Loucy (cell line): ENCODE measurements at regions not wholly inside any gene's neighbourhood (a gene's known extent, or its start where the extent isn't known, plus 50 kb on each side); places are given as distances from the start of the nearest gene placed in this dataset.
"Not testable (repeated sequence)": the region's sequence is repeated elsewhere in the genome, so short reads cannot be mapped to it uniquely, and the experiment has no call there.

Experiments
- H2AFZ ChIP-seq: fragments of 200-600 bp; sonication (generic); 2 replicates; pipeline ENCODE4 v1.6.0; 2016; ENCODE audit warnings: antibody characterized with exemption, mild to moderate bottlenecking, low read length, moderate library complexity
- H3F3A ChIP-seq: fragments of 200-600 bp; 2 replicates; pipeline ENCODE4 v1.6.0; 2016; ENCODE audit warnings: antibody characterized with exemption, low read depth, mild to moderate bottlenecking
- H3K27me3 ChIP-seq: fragments of 200-600 bp; sonication (generic); 2 replicates; pipeline ENCODE4 v1.6.1; 2014; ENCODE audit warnings: low read length, mild to moderate bottlenecking; ENCODE audit not compliant: insufficient read depth, poor library complexity, severe bottlenecking
- H3K36me3 ChIP-seq: fragments of 200-600 bp; sonication (generic); 2 replicates; pipeline ENCODE4 v1.6.1; 2016; ENCODE audit warnings: low read length; ENCODE audit not compliant: insufficient read depth
- H3K4me1 ChIP-seq: fragments of 200-600 bp; sonication (generic); 2 replicates; pipeline ENCODE4 v1.5.1; 2014; ENCODE audit warnings: low read length, mild to moderate bottlenecking; ENCODE audit not compliant: insufficient read depth, poor library complexity, severe bottlenecking
- H3K4me2 ChIP-seq: fragments of 200-600 bp; sonication (generic); 2 replicates; pipeline ENCODE4 v1.6.0; 2014; ENCODE audit warnings: antibody characterized with exemption, low read length, low read depth, mild to moderate bottlenecking; ENCODE audit not compliant: poor library complexity, severe bottlenecking
- H3K4me3 ChIP-seq: fragments of 200-600 bp; sonication (generic); 2 replicates; pipeline ENCODE4 v1.5.1; 2014; ENCODE audit warnings: low read length, mild to moderate bottlenecking, mixed read lengths; ENCODE audit not compliant: poor library complexity, severe bottlenecking
- H3K79me2 ChIP-seq: fragments of 200-600 bp; sonication (generic); 2 replicates; pipeline ENCODE4 v1.6.1; 2014; ENCODE audit warnings: low read length; ENCODE audit not compliant: insufficient read depth
- H3K9ac ChIP-seq: fragments of 200-600 bp; sonication (generic); 2 replicates; pipeline ENCODE4 v1.6.0; 2014; ENCODE audit warnings: mild to moderate bottlenecking, low read depth, low read length, moderate library complexity; ENCODE audit not compliant: poor library complexity, severe bottlenecking
- H3K9me2 ChIP-seq: fragments of 200-600 bp; sonication (generic); replicated peaks from 2 replicates; pipeline ENCODE4 v1.6.1; 2016; ENCODE audit warnings: low read depth, low read length, mixed read lengths
- H3K9me3 ChIP-seq: fragments of 200-600 bp; sonication (generic); 2 replicates; pipeline ENCODE4 v1.6.1; 2014; ENCODE audit warnings: mild to moderate bottlenecking, antibody characterized with exemption, low read length, low read depth; ENCODE audit not compliant: insufficient read depth
- H4K20me1 ChIP-seq: fragments of 200-600 bp; sonication (generic); 2 replicates; pipeline ENCODE4 v1.6.0; 2014; ENCODE audit warnings: antibody characterized with exemption, low read length, mild to moderate bottlenecking; ENCODE audit not compliant: insufficient read depth, poor library complexity, severe bottlenecking
- CTCF ChIP-seq: fragments of 200-600 bp; sonication (generic); conservative IDR thresholded peaks from 2 replicates; pipeline ENCODE4 v1.5.1; 2014; ENCODE audit warnings: mild to moderate bottlenecking, antibody characterized with exemption, low read length
- EZH2phosphoT487 ChIP-seq: fragments of 200-600 bp; IDR thresholded peaks from 2 replicates; pipeline ENCODE4 v1.6.1; 2018; ENCODE audit warnings: antibody characterized with exemption, mild to moderate bottlenecking, moderate library complexity, borderline replicate concordance

GRCh38 chr21:16124378-16125138, 394.8 kb downstream of the USP25 start:
- Histone ChIP-seq H4K20me1 (no peaks in the 10 kb centered on the region), H3K9ac (no peak overlapping the region), H3K27me3 (no peaks in the 10 kb centered on the region), H3K4me2 (no peak overlapping the region), H3K9me3 (no peaks in the 10 kb centered on the region), H3K9me2 (no peaks in the 10 kb centered on the region), H2AFZ (no peak overlapping the region), H3K79me2 (no peaks in the 10 kb centered on the region), H3K4me3 (no peak overlapping the region), H3F3A (no peaks in the 10 kb centered on the region), H3K36me3 (no peaks in the 10 kb centered on the region), H3K4me1 (no peaks in the 10 kb centered on the region)
- TF ChIP-seq EZH2phosphoT487 = no peak
- TF ChIP-seq CTCF = no peak

- no peaks in the 10 kb centered on the region for H3F3A ChIP-seq
- H3K4me3 ChIP-seq = no peak overlapping the region
- H3K9me2 ChIP-seq = no peaks in the 10 kb centered on the region
- no peaks in the 10 kb centered on the region for H4K20me1 ChIP-seq
- H3K4me2 ChIP-seq = no peak overlapping the region
- H3K79me2 ChIP-seq = no peaks in the 10 kb centered on the region
- no peaks in the 10 kb centered on the region for H3K4me1 ChIP-seq
- H3K9me3 ChIP-seq = no peaks in the 10 kb centered on the region
- no peak overlapping the region for H3K9ac ChIP-seq
- no peaks in the 10 kb centered on the region for H3K27me3 ChIP-seq
- no peak for TF ChIP-seq EZH2phosphoT487
- no peak for TF ChIP-seq CTCF
- no peaks in the 10 kb centered on the region for H3K36me3 ChIP-seq
- H2AFZ ChIP-seq = no peak overlapping the region
Observed at GRCh38 chr21:16125274-16125673, 395.5 kb downstream of the USP25 start.

GRCh38 chr21:16132453-16132852, 402.7 kb downstream of the USP25 start:
- H3K79me2 ChIP-seq, H3K9ac ChIP-seq, H3K4me1 ChIP-seq, H2AFZ ChIP-seq, H3K4me3 ChIP-seq, H3K9me3 ChIP-seq, H3K4me2 ChIP-seq, H3K9me2 ChIP-seq, H3K36me3 ChIP-seq, H4K20me1 ChIP-seq, H3K27me3 ChIP-seq, H3F3A ChIP-seq: not testable (repeated sequence)

- no peaks in the 10 kb centered on the region for H4K20me1 ChIP-seq
Observed at GRCh38 chr21:16133248-16133647, 403.5 kb downstream of the USP25 start.

More at GRCh38 chr21:16133248-16133647, 403.5 kb downstream of the USP25 start:
- Histone ChIP-seq H3K9me3 (no peaks in the 10 kb centered on the region; the same call in 1 of the 2 replicates), H3K4me2 (no peak overlapping the region), H2AFZ (no peak overlapping the region), H3F3A (no peaks in the 10 kb centered on the region), H3K36me3 (no peaks in the 10 kb centered on the region), H3K4me1 (no peaks in the 10 kb centered on the region), H3K4me3 (no peak overlapping the region), H3K27me3 (no peaks in the 10 kb centered on the region), H3K9ac (no peak overlapping the region), H3K9me2 (no peaks in the 10 kb centered on the region), H3K79me2 (no peaks in the 10 kb centered on the region)
- TF ChIP-seq EZH2phosphoT487 = no peak
- TF ChIP-seq CTCF = no peak
